ENCODE measurements at regions not wholly inside any gene's neighbourhood (a gene's known extent, or its start where the extent isn't known, plus 50 kb on each side); places are given as distances from the start of the nearest gene placed in this dataset.
A peak's percentile ranks its signal among the peaks of the same experiment; 100 is the strongest.

DNA sequence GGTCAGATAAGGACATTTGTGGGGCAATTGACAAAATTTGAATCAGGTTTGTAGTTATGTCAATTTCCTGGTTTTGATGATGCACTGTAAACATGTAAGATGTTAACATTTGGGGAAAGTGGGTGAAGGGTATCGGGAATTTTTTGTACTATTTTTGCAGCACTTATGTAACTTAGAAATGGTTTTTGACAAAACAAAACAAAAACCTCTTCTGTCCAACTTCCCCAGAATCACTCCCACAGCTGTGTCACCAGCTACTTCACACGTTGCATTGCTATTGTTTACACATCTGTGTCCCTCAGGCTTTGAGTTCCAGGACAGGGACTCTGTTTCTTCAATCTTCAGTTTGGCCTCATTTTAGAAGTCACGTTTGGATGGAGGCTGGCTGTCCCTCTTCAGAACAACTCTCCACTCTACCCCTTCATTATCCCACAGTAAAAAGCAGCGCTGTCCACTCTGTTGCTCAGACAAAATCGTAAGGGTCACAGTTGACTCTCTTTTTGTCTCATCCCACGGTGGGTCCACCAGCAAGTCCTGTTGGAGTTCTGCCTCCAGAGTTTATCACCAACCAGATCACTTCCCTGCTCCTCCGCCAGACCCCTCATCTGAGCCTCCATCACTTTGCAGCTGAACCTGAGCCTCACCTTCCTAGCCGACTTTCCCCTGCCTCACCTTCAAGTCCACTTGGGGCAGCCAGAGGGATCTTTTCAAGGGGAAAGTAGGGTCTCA is 63.2 kb downstream of the NENF start:
- no peaks in the 10 kb centered on the region for H3K9me2 ChIP-seq (replicated peaks; ENCODE audit: insufficient read depth)
- TF ChIP-seq EZH2phosphoT487 (IDR thresholded peaks at IDR 0.05; ENCODE audit: low read depth, severe bottlenecking, unreplicated experiment) (no peak), EZH2 (IDR thresholded peaks at IDR 0.05; ENCODE audit: borderline replicate concordance) (no peak)
- TF ChIP-seq, protein P1, sequence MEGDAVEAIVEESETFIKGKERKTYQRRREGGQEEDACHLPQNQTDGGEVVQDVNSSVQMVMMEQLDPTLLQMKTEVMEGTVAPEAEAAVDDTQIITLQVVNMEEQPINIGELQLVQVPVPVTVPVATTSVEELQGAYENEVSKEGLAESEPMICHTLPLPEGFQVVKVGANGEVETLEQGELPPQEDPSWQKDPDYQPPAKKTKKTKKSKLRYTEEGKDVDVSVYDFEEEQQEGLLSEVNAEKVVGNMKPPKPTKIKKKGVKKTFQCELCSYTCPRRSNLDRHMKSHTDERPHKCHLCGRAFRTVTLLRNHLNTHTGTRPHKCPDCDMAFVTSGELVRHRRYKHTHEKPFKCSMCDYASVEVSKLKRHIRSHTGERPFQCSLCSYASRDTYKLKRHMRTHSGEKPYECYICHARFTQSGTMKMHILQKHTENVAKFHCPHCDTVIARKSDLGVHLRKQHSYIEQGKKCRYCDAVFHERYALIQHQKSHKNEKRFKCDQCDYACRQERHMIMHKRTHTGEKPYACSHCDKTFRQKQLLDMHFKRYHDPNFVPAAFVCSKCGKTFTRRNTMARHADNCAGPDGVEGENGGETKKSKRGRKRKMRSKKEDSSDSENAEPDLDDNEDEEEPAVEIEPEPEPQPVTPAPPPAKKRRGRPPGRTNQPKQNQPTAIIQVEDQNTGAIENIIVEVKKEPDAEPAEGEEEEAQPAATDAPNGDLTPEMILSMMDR (IDR thresholded peaks at IDR 0.05; ENCODE audit: poor library complexity), result no peak
- H3K4me2 ChIP-seq, result no peak overlapping the region
- H3K79me2 ChIP-seq, result no peaks in the 10 kb centered on the region
- H3K4me1 ChIP-seq (ENCODE audit: insufficient read depth), result peaks cover 5% of the 10 kb centered on the region
- no peak for DNase-seq (ENCODE audit: low spot score)
- no peaks in the 10 kb centered on the region for H3K36me3 ChIP-seq (replicated peaks; ENCODE audit: insufficient read depth, low read depth)
- no peaks in the 10 kb centered on the region for H3K9me3 ChIP-seq (ENCODE audit: low read depth)
- no peak overlapping the region for H2AFZ ChIP-seq
- H3K27ac ChIP-seq, result no peak overlapping the region
- H3K4me3 ChIP-seq, result no peak overlapping the region
- WGBS (ENCODE audit: low lambda C conversion rate, missing lambda C conversion rate), result 72% methylated on average over 8 of the region's 8 CpGs
- no peaks in the 10 kb centered on the region for H4K20me1 ChIP-seq (ENCODE audit: insufficient read depth, poor library complexity, severe bottlenecking)
- no peaks in the 10 kb centered on the region for H3K27me3 ChIP-seq

DNA sequence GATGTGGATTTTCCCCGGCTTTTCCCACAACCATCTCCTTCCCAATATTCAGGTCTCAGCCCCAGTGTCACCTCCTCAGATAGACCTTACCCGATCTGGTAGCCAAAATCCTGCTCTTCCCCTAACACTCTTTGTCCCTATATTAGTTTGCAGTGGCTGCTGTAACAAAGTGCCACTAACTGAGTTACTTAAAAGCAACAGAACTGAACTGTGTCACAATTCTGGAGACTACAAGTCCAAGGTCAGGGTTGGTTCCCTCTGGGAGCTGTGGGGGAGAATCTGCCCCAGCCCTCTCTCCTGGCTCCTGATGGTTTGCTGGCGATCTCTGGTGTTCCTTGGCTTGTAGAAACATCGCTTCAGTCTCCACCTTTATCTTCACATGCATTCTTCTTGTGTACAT is 64.0 kb downstream of the NENF start:
- H2AFZ ChIP-seq, result no peak overlapping the region
- TF ChIP-seq EZH2phosphoT487 (IDR thresholded peaks at IDR 0.05; ENCODE audit: low read depth, severe bottlenecking, unreplicated experiment) (no peak), EZH2 (IDR thresholded peaks at IDR 0.05; ENCODE audit: borderline replicate concordance) (no peak)
- TF ChIP-seq, protein P1 (IDR thresholded peaks at IDR 0.05; ENCODE audit: poor library complexity), result no peak
- H3K4me2 ChIP-seq, result no peak overlapping the region
- H3K79me2 ChIP-seq, result no peaks in the 10 kb centered on the region
- no peak for DNase-seq (ENCODE audit: low spot score)
- no peaks in the 10 kb centered on the region for H3K27me3 ChIP-seq
- no peaks in the 10 kb centered on the region for H4K20me1 ChIP-seq (ENCODE audit: insufficient read depth, poor library complexity, severe bottlenecking)
- no peaks in the 10 kb centered on the region for H3K36me3 ChIP-seq (replicated peaks; ENCODE audit: insufficient read depth, low read depth)
- no peaks in the 10 kb centered on the region for H3K9me3 ChIP-seq (ENCODE audit: low read depth)
- H3K4me1 ChIP-seq (ENCODE audit: insufficient read depth), result peaks cover 5% of the 10 kb centered on the region
- WGBS (ENCODE audit: low lambda C conversion rate, missing lambda C conversion rate), result 78% methylated on average over 4 of the region's 4 CpGs
- H3K4me3 ChIP-seq, result no peak overlapping the region
- H3K27ac ChIP-seq, result no peak overlapping the region
- no peaks in the 10 kb centered on the region for H3K9me2 ChIP-seq (replicated peaks; ENCODE audit: insufficient read depth)

DNA sequence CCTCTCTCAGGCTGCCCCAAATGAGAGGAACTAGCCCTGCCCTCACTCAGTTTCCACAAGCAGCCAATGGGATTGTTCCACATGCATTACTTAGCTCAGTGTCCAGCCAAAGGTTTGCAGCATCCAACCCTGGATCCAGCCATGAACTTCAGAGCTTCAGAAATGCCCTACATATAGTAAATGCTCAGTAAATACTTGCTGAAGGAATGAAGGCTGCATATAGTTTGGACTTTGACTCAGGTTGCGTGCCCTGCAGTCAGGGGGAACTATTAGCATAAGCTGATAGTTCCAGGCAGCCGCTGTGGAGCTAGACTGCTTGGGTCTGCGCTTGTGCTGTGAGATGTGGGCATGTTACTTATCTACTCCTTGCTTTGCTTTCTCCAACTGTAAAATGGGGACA is 64.8 kb downstream of the NENF start:
- Histone ChIP-seq H3K79me2 (no peaks in the 10 kb centered on the region), H3K36me3 (replicated peaks; ENCODE audit: insufficient read depth, low read depth) (no peaks in the 10 kb centered on the region), H2AFZ (no peak overlapping the region), H4K20me1 (ENCODE audit: insufficient read depth, poor library complexity, severe bottlenecking) (no peaks in the 10 kb centered on the region), H3K9me3 (ENCODE audit: low read depth) (no peaks in the 10 kb centered on the region), H3K27me3 (no peaks in the 10 kb centered on the region), H3K9me2 (replicated peaks; ENCODE audit: insufficient read depth) (no peaks in the 10 kb centered on the region), H3K27ac (peak overlapping the region; percentile 60), H3K4me3 (no peak overlapping the region), H3K4me1 (ENCODE audit: insufficient read depth) (peaks cover 5% of the 10 kb centered on the region), H3K4me2 (no peak overlapping the region)
- DNase-seq (ENCODE audit: low spot score), result no peak
- WGBS (ENCODE audit: low lambda C conversion rate, missing lambda C conversion rate), result 80% methylated on average over 3 of the region's 3 CpGs
- TF ChIP-seq, protein P1 (IDR thresholded peaks at IDR 0.05; ENCODE audit: poor library complexity), result no peak
- TF ChIP-seq EZH2phosphoT487 (IDR thresholded peaks at IDR 0.05; ENCODE audit: low read depth, severe bottlenecking, unreplicated experiment) (no peak), EZH2 (IDR thresholded peaks at IDR 0.05; ENCODE audit: borderline replicate concordance) (no peak)
